Epithelial cell of proximal tubule (primary cell): ENCODE measurements at regions not wholly inside any gene's neighbourhood (a gene's known extent, or its start where the extent isn't known, plus 50 kb on each side); places are given as distances from the start of the nearest gene placed in this dataset.

Experiments used
- DNase-seq: peaks from one replicate; pipeline ENCODE4 v3.0.0-alpha.2; 2011; ENCODE audit warnings: low read depth
- H3K4me3 ChIP-seq: 2 replicates; pipeline ENCODE4 v1.5.1; 2011; ENCODE audit warnings: low read depth, mild to moderate bottlenecking, low read length
- TF ChIP-seq, protein P1 (sequence below): conservative IDR thresholded peaks from 2 replicates; pipeline ENCODE4 v1.5.1; 2012; ENCODE audit warnings: low read depth, mild to moderate bottlenecking, low read length

- TF ChIP-seq, protein P1, sequence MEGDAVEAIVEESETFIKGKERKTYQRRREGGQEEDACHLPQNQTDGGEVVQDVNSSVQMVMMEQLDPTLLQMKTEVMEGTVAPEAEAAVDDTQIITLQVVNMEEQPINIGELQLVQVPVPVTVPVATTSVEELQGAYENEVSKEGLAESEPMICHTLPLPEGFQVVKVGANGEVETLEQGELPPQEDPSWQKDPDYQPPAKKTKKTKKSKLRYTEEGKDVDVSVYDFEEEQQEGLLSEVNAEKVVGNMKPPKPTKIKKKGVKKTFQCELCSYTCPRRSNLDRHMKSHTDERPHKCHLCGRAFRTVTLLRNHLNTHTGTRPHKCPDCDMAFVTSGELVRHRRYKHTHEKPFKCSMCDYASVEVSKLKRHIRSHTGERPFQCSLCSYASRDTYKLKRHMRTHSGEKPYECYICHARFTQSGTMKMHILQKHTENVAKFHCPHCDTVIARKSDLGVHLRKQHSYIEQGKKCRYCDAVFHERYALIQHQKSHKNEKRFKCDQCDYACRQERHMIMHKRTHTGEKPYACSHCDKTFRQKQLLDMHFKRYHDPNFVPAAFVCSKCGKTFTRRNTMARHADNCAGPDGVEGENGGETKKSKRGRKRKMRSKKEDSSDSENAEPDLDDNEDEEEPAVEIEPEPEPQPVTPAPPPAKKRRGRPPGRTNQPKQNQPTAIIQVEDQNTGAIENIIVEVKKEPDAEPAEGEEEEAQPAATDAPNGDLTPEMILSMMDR, result no peak
- no peak for DNase-seq
- H3K4me3 ChIP-seq, result no peak overlapping the region
Observed at GRCh38 chr4:13844740-13845139, 217.2 kb upstream of the BOD1L1 start.

- no peak overlapping the region for H3K4me3 ChIP-seq
- TF ChIP-seq, protein P1, result no peak
- no peak for DNase-seq
Observed at GRCh38 chr4:13849778-13850177, 222.3 kb upstream of the BOD1L1 start.

GRCh38 chr4:13851085-13851940, 223.8 kb upstream of the BOD1L1 start:
- TF ChIP-seq, protein P1, result no peak
- no peak for DNase-seq
- no peak overlapping the region for H3K4me3 ChIP-seq

- no peak for DNase-seq
- TF ChIP-seq, protein P1, result no peak
- no peak overlapping the region for H3K4me3 ChIP-seq
Observed at GRCh38 chr4:13852411-13852810, 224.9 kb upstream of the BOD1L1 start.

DNA sequence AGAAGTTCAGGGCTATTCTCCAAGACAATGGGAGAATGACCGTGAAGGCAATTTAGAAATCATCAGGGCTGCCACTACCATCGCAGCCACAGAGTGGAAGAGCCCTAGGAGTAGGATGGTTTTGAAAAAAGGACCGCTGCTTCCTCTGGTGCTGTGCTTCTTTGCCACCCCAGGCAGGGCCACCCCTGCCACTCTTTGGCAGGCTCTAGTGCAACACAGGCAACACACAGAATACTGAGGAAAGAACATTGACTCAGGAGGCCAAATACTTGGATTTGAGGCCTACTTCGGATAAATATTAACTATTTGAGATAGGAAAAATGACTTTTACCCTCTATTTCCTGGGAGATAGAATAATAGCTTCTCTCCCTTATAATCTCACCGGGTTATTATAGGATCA, 228.9 kb upstream of the BOD1L1 start:
- no peak for DNase-seq
- TF ChIP-seq, protein P1, result no peak
- no peak overlapping the region for H3K4me3 ChIP-seq

DNA sequence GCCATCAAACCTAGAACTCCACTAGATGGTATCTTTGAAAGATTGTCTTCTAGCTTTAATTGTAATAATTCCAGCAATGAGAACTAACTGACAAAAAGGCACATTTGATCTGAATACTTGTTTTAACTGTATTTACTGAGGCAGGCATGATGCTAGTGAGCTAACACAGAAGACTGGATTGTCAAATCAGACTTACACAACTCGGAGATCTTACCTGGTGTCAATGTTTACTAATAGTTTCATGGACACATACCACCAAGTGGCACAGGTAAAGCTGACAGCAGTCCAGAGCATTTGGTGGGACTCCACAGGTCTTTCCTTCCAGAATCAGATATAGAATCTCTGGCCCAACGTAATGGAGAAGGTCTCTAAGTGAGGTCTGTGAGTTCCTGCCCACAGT, 229.9 kb upstream of the BOD1L1 start:
- no peak for DNase-seq
- no peak overlapping the region for H3K4me3 ChIP-seq

More for the DNA sequence above, 229.9 kb upstream of the BOD1L1 start:
- TF ChIP-seq, protein P1, result no peak
